Neural cell (in vitro differentiated cells): ENCODE measurements at regions not wholly inside any gene's neighbourhood (a gene's known extent, or its start where the extent isn't known, plus 50 kb on each side); places are given as distances from the start of the nearest gene placed in this dataset.

Experiments used
- CTCF ChIP-seq: fragments of 450-650 bp; IDR thresholded peaks from 2 replicates; pipeline ENCODE4 v1.5.1; 2014; ENCODE audit warnings: antibody characterized with exemption, mild to moderate bottlenecking, moderate library complexity; ENCODE audit not compliant: poor library complexity, severe bottlenecking
- EZH2 ChIP-seq: fragments of 200-600, 300-800 bp; shearing (Covaris generic), sonication (generic); IDR thresholded peaks from 2 replicates; pipeline ENCODE4 v1.6.1; 2014; ENCODE audit warnings: antibody characterized with exemption, low read length, borderline replicate concordance, mild to moderate bottlenecking; ENCODE audit not compliant: insufficient read depth, poor library complexity, severe bottlenecking
- MXI1 ChIP-seq: fragments of 450-650 bp; conservative IDR thresholded peaks from 2 replicates; pipeline ENCODE4 v1.6.1; 2014; ENCODE audit warnings: antibody characterized with exemption, mild to moderate bottlenecking; ENCODE audit not compliant: poor library complexity, severe bottlenecking
- POLR2AphosphoS5 ChIP-seq: IDR thresholded peaks from 2 replicates; pipeline ENCODE4 v1.6.1; 2012
- REST ChIP-seq: IDR thresholded peaks from 2 replicates; pipeline ENCODE4 v1.6.1; 2012; ENCODE audit warnings: borderline replicate concordance
- SMC3 ChIP-seq: fragments of 450-650 bp; conservative IDR thresholded peaks from 2 replicates; pipeline ENCODE4 v1.6.1; 2014; ENCODE audit warnings: antibody characterized with exemption, mild to moderate bottlenecking, moderate library complexity; ENCODE audit not compliant: poor library complexity

GRCh38 chr9:73091909-73092308 is 59.8 kb upstream of the ANXA1 start:
- TF ChIP-seq EZH2 (no peak), REST (no peak), CTCF (no peak), MXI1 (no peak), POLR2AphosphoS5 (no peak), SMC3 (no peak)
